ELF-1 (cell line): ENCODE measurements at regions not wholly inside any gene's neighbourhood (a gene's known extent, or its start where the extent isn't known, plus 50 kb on each side); places are given as distances from the start of the nearest gene placed in this dataset.

Source experiments
- DNase-seq: peaks from one replicate; pipeline ENCODE4 v3.0.0-alpha.2; 2016; ENCODE audit warnings: low read depth, low spot score

- no peak for DNase-seq
These were observed 196.6 kb downstream of the RAB11FIP4 start for GRCh38 chr17:31588034-31588433.
